MCF 10A (cell line): ENCODE measurements at regions not wholly inside any gene's neighbourhood (a gene's known extent, or its start where the extent isn't known, plus 50 kb on each side); places are given as distances from the start of the nearest gene placed in this dataset.

Experiments
- BruUV-seq: library from RNA; stranded (reverse); fragments of 400-500 nt; replicated peaks from 2 replicates; lab custom pipeline; 2021; lab: Mats Ljungman, UMichigan
- CTCF ChIA-PET: fragments of 300-600 bp; sonication (Branson Sonifier 250); formaldehyde crosslinking; extraction: SDS; loops from one replicate; lab custom pipeline; 2021; ENCODE audit warnings: antibody characterized with exemption, inconsistent platforms; lab: Yijun Ruan, JAX
- POLR2A ChIA-PET: fragments of 300-600, 350-650 bp; sonication (Branson Sonifier 250); formaldehyde crosslinking; extraction: SDS; loops from one replicate; lab custom pipeline; 2020; ENCODE audit warnings: antibody characterized with exemption, inconsistent platforms; lab: Yijun Ruan, JAX
- DNase-seq: peaks from one replicate; pipeline ENCODE4 v3.0.0-alpha.2; 2018; ENCODE audit not compliant: unreplicated experiment
- H3K27ac Mint-ChIP-seq: one replicate; pipeline ENCODE4 v1.8.0; 2022; ENCODE audit warnings: mild to moderate bottlenecking, low read depth, mixed read lengths; ENCODE audit not compliant: unreplicated experiment
- H3K27me3 Mint-ChIP-seq: one replicate; pipeline ENCODE4 v1.8.0; 2022; ENCODE audit warnings: mixed read lengths; ENCODE audit not compliant: insufficient read depth, unreplicated experiment
- H3K36me3 Mint-ChIP-seq: one replicate; pipeline ENCODE4 v1.8.0; 2022; ENCODE audit warnings: mild to moderate bottlenecking, moderate library complexity, mixed read lengths; ENCODE audit not compliant: insufficient read depth, unreplicated experiment
- H3K4me1 Mint-ChIP-seq: one replicate; pipeline ENCODE4 v1.8.0; 2022; ENCODE audit warnings: mixed read lengths; ENCODE audit not compliant: insufficient read depth, unreplicated experiment
- H3K4me3 Mint-ChIP-seq: one replicate; pipeline ENCODE4 v1.8.0; 2022; ENCODE audit warnings: mild to moderate bottlenecking, moderate library complexity, mixed read lengths; ENCODE audit not compliant: unreplicated experiment
- H3K9me3 Mint-ChIP-seq: one replicate; pipeline ENCODE4 v1.8.0; 2022; ENCODE audit warnings: mixed read lengths; ENCODE audit not compliant: unreplicated experiment
- intact Hi-C: fragments of 100-400 bp; cut with micrococcal nuclease; formaldehyde crosslinking; loops from 2 replicates; pipeline ENCODE4 v1.14.1; 2022
- TF ChIP-seq, protein P1 (sequence below): fragments of 200-600 bp; IDR thresholded peaks from one replicate; pipeline ENCODE4 v1.8.0; 2022; ENCODE audit warnings: antibody characterized with exemption, mild to moderate bottlenecking; ENCODE audit not compliant: unreplicated experiment

- POLR2A ChIA-PET: no interaction called here
- Mint-ChIP-seq H3K27me3 (no peaks in the 10 kb centered on the region), H3K27ac (no peak overlapping the region), H3K9me3 (no peaks in the 10 kb centered on the region), H3K4me3 (no peak overlapping the region), H3K4me1 (no peaks in the 10 kb centered on the region), H3K36me3 (no peaks in the 10 kb centered on the region)
- intact Hi-C loops: no loop called here
- TF ChIP-seq, protein P1, sequence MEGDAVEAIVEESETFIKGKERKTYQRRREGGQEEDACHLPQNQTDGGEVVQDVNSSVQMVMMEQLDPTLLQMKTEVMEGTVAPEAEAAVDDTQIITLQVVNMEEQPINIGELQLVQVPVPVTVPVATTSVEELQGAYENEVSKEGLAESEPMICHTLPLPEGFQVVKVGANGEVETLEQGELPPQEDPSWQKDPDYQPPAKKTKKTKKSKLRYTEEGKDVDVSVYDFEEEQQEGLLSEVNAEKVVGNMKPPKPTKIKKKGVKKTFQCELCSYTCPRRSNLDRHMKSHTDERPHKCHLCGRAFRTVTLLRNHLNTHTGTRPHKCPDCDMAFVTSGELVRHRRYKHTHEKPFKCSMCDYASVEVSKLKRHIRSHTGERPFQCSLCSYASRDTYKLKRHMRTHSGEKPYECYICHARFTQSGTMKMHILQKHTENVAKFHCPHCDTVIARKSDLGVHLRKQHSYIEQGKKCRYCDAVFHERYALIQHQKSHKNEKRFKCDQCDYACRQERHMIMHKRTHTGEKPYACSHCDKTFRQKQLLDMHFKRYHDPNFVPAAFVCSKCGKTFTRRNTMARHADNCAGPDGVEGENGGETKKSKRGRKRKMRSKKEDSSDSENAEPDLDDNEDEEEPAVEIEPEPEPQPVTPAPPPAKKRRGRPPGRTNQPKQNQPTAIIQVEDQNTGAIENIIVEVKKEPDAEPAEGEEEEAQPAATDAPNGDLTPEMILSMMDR: no peak
- no peak for DNase-seq
- no TSS peak for BruUV-seq
- CTCF ChIA-PET: interaction anchor here (1.0 kb wide), 1 partner anchor 15 kb away, joined by 3 read pairs; no protein-coding TSS in a partner anchor
Observed at GRCh38 chr6:79798841-79799240, 148.5 kb downstream of the ELOVL4 start.

DNA sequence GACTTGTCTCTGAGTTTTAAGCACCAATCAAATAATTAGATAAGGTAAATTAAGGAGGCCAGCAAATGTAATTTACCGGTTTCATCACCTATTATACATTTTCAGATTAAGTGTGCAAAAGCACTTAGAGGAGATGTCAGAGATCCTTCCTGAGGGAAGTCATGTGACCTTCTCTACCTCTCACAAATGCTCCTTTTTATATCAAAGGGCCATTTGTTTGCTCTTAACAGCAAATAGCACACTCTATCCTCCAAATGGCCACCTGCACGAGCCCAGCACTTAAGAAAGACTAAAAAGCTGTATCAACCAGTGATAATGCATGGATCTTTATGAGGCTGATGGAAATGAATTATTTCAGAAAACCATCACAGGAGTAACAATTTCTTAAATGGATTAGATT, 149.4 kb downstream of the ELOVL4 start:
- POLR2A ChIA-PET: no interaction called here
- Mint-ChIP-seq H3K4me3 (no peak overlapping the region), H3K9me3 (no peaks in the 10 kb centered on the region), H3K4me1 (no peaks in the 10 kb centered on the region), H3K27ac (no peak overlapping the region), H3K27me3 (no peaks in the 10 kb centered on the region), H3K36me3 (no peaks in the 10 kb centered on the region)
- intact Hi-C loops: no loop called here
- BruUV-seq: no TSS peak
- TF ChIP-seq, protein P1: no peak
- DNase-seq: no peak
- CTCF ChIA-PET: no interaction called here

- H3K36me3 Mint-ChIP-seq: no peaks in the 10 kb centered on the region
- H3K4me3 Mint-ChIP-seq: no peak overlapping the region
- H3K9me3 Mint-ChIP-seq: no peaks in the 10 kb centered on the region
- TF ChIP-seq, protein P1: no peak
- no TSS peak for BruUV-seq
- H3K27me3 Mint-ChIP-seq: no peaks in the 10 kb centered on the region
- POLR2A ChIA-PET: no interaction called here
- H3K27ac Mint-ChIP-seq: no peak overlapping the region
- DNase-seq: no peak
- CTCF ChIA-PET: no interaction called here
- H3K4me1 Mint-ChIP-seq: no peaks in the 10 kb centered on the region
- intact Hi-C loops: no loop called here
Observed at GRCh38 chr6:79797163-79797764, 150.1 kb downstream of the ELOVL4 start.

GRCh38 chr6:79796197-79796596, 151.2 kb downstream of the ELOVL4 start:
- Mint-ChIP-seq H3K27ac (no peak overlapping the region), H3K9me3 (no peaks in the 10 kb centered on the region), H3K4me3 (no peak overlapping the region), H3K27me3 (no peaks in the 10 kb centered on the region), H3K4me1 (no peaks in the 10 kb centered on the region), H3K36me3 (no peaks in the 10 kb centered on the region)
- BruUV-seq: no TSS peak
- intact Hi-C loops: no loop called here
- no peak for DNase-seq
- POLR2A ChIA-PET: no interaction called here
- TF ChIP-seq, protein P1: no peak
- CTCF ChIA-PET: interaction anchor here (1.4 to 1.5 kb wide), 2 partner anchors 9 to 14 kb away, joined by 3 read pairs; no protein-coding TSS in a partner anchor
